HCT116 (cell line): ENCODE measurements at regions not wholly inside any gene's neighbourhood (a gene's known extent, or its start where the extent isn't known, plus 50 kb on each side); places are given as distances from the start of the nearest gene placed in this dataset.

Experiments used
- ATAC-seq: fragments of 200-7000 bp; cut with Tn5 transposase; 2 replicates; pipeline ENCODE4 v1.9.1; 2020; ENCODE audit warnings: mild to moderate bottlenecking, moderate library complexity
- BruUV-seq: library from RNA; stranded (reverse); fragments of 400-500 nt; replicated peaks from 2 replicates; lab custom pipeline; 2021; lab: Mats Ljungman, UMichigan
- CTCF ChIA-PET: fragments of 300-600 bp; sonication (Branson Sonifier 250); formaldehyde crosslinking; loops from one replicate; lab custom pipeline; 2021; ENCODE audit warnings: antibody characterized with exemption; lab: Charles Lee
- POLR2A ChIA-PET: fragments of 300-600, 350-600 bp; sonication (Branson Sonifier 250); formaldehyde crosslinking; loops from one replicate; lab custom pipeline; 2021; ENCODE audit warnings: antibody characterized with exemption; lab: Charles Lee
- RAD21 ChIA-PET, 2 experiments: fragments of 300-600 bp; sonication (Branson Sonifier 250); formaldehyde crosslinking; loops; one replicate each; lab custom pipeline; 2023; ENCODE audit warnings: low total read pairs in 2 of 2; ENCODE audit not compliant: uncharacterized antibody in 2 of 2, unreplicated experiment in 2 of 2, low non-redundant PET in 1 of 2; lab: Charles Lee
- DNase-seq: peaks from one replicate; pipeline ENCODE4 v3.0.0-alpha.2; 2010; ENCODE audit warnings: low read depth, low spot score
- H2AFZ ChIP-seq: fragments of 200-600 bp; shearing (Covaris generic), sonication (generic); 2 replicates; pipeline ENCODE4 v1.6.1; 2017; ENCODE audit warnings: low read depth, mixed run types, mixed read lengths, antibody characterized with exemption, low read length; ENCODE audit not compliant: poor library complexity, severe bottlenecking
- H3K27ac ChIP-seq: 2 replicates; pipeline ENCODE4 v1.5.1; 2012; ENCODE audit warnings: low read depth, low read length
- H3K27me3 ChIP-seq: fragments of 200-600 bp; sonication (generic); 2 replicates; pipeline ENCODE4 v1.6.1; 2016; ENCODE audit warnings: mixed run types, low read length, mixed read lengths; ENCODE audit not compliant: insufficient read depth
- H3K36me3 ChIP-seq, 2 experiments: fragments of 200-500 bp in 1 of 2; fragments of 200-600 bp in 1 of 2; sonication (Bioruptor generic) in 1 of 2; sonication (generic) in 1 of 2; 2 replicates each; pipeline versions ENCODE4 v1.5.1 to v1.6.1; 2014 to 2016; ENCODE audit warnings: low read length in 2 of 2, inconsistent platforms in 1 of 2, mixed read lengths in 1 of 2, mixed run types in 1 of 2; ENCODE audit not compliant: insufficient read depth in 2 of 2, control insufficient read depth in 1 of 2
- H3K4me1 ChIP-seq, 2 experiments: fragments of 200-600 bp in 1 of 2; sonication (generic) in 1 of 2; 2 replicates each; pipeline versions ENCODE4 v1.5.1 to v1.6.1; 2012 to 2017; ENCODE audit warnings: low read length in 2 of 2, inconsistent platforms in 1 of 2, mild to moderate bottlenecking in 1 of 2, mixed read lengths in 1 of 2, mixed run types in 1 of 2, moderate library complexity in 1 of 2; ENCODE audit not compliant: insufficient read depth in 2 of 2, control insufficient read depth in 1 of 2
- H3K4me2 ChIP-seq: fragments of 200-600 bp; sonication (generic); 2 replicates; pipeline ENCODE4 v1.6.1; 2017; ENCODE audit warnings: mixed run types, low read length, mixed read lengths
- H3K4me3 ChIP-seq, 2 experiments: fragments of 200-600 bp in 1 of 2; sonication (generic) in 1 of 2; replicated peaks in 1 of 2; 2 replicates each; pipeline ENCODE4 v1.5.1; 2011 to 2016; ENCODE audit warnings: low read length in 2 of 2, control low read depth in 1 of 2, low read depth in 1 of 2, mild to moderate bottlenecking in 1 of 2, mixed read lengths in 1 of 2, mixed run types in 1 of 2
- H3K79me2 ChIP-seq: fragments of 200-600 bp; sonication (generic); 2 replicates; pipeline ENCODE4 v1.6.1; 2017; ENCODE audit warnings: mild to moderate bottlenecking, mixed run types, low read length, moderate library complexity, mixed read lengths; ENCODE audit not compliant: insufficient read depth
- H3K9ac ChIP-seq: fragments of 200-600 bp; sonication (generic); 2 replicates; pipeline ENCODE4 v1.6.1; 2016; ENCODE audit warnings: low read length, mixed read lengths
- H3K9me2 ChIP-seq: fragments of 200-600 bp; sonication (generic), shearing (Covaris generic); 2 replicates; pipeline ENCODE4 v1.6.1; 2017; ENCODE audit warnings: mixed run types, mild to moderate bottlenecking, moderate library complexity; ENCODE audit not compliant: insufficient read depth
- H3K9me3 ChIP-seq, 2 experiments: fragments of 200-500 bp in 1 of 2; fragments of 200-600 bp in 1 of 2; sonication (Bioruptor generic) in 1 of 2; sonication (generic) in 1 of 2; 2 replicates each; pipeline ENCODE4 v1.6.1; 2014 to 2017; ENCODE audit warnings: low read length in 2 of 2, mixed read lengths in 2 of 2, inconsistent platforms in 1 of 2, low read depth in 1 of 2, mild to moderate bottlenecking in 1 of 2, mixed run types in 1 of 2, moderate library complexity in 1 of 2; ENCODE audit not compliant: control insufficient read depth in 1 of 2, insufficient read depth in 1 of 2
- H4K20me1 ChIP-seq: fragments of 200-600 bp; sonication (generic), shearing (Covaris generic); 2 replicates; pipeline ENCODE4 v1.6.1; 2017; ENCODE audit warnings: mixed run types, mild to moderate bottlenecking, moderate library complexity; ENCODE audit not compliant: insufficient read depth
- EGR1 ChIP-seq: IDR thresholded peaks from 2 replicates; pipeline ENCODE4 v1.6.1; 2012; ENCODE audit warnings: low read depth
- ELF1 ChIP-seq: IDR thresholded peaks from 2 replicates; pipeline ENCODE4 v1.6.1; 2012; ENCODE audit warnings: low read depth, borderline replicate concordance
- SIN3A ChIP-seq: IDR thresholded peaks from 2 replicates; pipeline ENCODE4 v1.6.1; 2012; ENCODE audit warnings: low read depth
- SP1 ChIP-seq: IDR thresholded peaks from 2 replicates; pipeline ENCODE4 v1.6.1; 2012; ENCODE audit warnings: low read depth
- intact Hi-C: fragments of 100-400 bp; cut with micrococcal nuclease; formaldehyde crosslinking; loops from 2 replicates; pipeline ENCODE4 v1.10.0; 2022
- TF ChIP-seq, protein P1 (sequence below): IDR thresholded peaks from 2 replicates; pipeline ENCODE4 v1.6.1; 2012; ENCODE audit warnings: low read depth

DNA sequence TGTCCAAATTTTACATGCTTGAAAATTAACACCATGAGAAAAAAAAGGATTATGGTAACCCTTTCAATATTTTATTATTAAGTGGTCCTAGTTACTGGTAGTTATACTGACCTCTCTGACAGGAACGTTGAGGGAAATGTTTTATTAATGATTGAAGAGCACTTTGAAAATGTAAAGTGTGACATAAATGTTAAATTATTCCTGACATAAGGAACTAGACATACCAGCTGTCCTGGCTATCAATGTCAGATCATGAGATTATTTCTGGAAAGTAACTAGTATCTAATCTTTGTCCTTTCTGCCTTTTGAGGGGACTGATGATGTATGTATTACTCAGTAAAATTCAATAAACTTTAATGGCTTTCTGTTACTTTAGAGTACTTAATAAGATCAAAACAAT lies 1538.5 kb upstream of the CDH6 start:
- H3K9me3 ChIP-seq = peaks cover 0 to 19% of the 10 kb centered on the region in 2 experiments; a peak in 3 of 4 replicates
- no peak overlapping the region for H3K4me3 ChIP-seq
- H3K36me3 ChIP-seq = no peaks in the 10 kb centered on the region
- BruUV-seq = no TSS peak
- RAD21 ChIA-PET = no interaction called here
- POLR2A ChIA-PET = no interaction called here
- no peak overlapping the region for H3K9ac ChIP-seq
- no peak overlapping the region for H3K27ac ChIP-seq
- H3K27me3 ChIP-seq = no peaks in the 10 kb centered on the region
- H3K4me2 ChIP-seq = no peak overlapping the region
- DNase-seq = no peak
- no peak overlapping the region for H2AFZ ChIP-seq
- no peaks in the 10 kb centered on the region for H3K9me2 ChIP-seq
- ATAC-seq = no peak
- intact Hi-C loops = no loop called here
- CTCF ChIA-PET = no interaction called here
- H3K79me2 ChIP-seq = no peaks in the 10 kb centered on the region
- no peaks in the 10 kb centered on the region for H3K4me1 ChIP-seq
- TF ChIP-seq, protein P1, sequence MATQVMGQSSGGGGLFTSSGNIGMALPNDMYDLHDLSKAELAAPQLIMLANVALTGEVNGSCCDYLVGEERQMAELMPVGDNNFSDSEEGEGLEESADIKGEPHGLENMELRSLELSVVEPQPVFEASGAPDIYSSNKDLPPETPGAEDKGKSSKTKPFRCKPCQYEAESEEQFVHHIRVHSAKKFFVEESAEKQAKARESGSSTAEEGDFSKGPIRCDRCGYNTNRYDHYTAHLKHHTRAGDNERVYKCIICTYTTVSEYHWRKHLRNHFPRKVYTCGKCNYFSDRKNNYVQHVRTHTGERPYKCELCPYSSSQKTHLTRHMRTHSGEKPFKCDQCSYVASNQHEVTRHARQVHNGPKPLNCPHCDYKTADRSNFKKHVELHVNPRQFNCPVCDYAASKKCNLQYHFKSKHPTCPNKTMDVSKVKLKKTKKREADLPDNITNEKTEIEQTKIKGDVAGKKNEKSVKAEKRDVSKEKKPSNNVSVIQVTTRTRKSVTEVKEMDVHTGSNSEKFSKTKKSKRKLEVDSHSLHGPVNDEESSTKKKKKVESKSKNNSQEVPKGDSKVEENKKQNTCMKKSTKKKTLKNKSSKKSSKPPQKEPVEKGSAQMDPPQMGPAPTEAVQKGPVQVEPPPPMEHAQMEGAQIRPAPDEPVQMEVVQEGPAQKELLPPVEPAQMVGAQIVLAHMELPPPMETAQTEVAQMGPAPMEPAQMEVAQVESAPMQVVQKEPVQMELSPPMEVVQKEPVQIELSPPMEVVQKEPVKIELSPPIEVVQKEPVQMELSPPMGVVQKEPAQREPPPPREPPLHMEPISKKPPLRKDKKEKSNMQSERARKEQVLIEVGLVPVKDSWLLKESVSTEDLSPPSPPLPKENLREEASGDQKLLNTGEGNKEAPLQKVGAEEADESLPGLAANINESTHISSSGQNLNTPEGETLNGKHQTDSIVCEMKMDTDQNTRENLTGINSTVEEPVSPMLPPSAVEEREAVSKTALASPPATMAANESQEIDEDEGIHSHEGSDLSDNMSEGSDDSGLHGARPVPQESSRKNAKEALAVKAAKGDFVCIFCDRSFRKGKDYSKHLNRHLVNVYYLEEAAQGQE = no peak
- TF ChIP-seq ELF1 = no peak
- H4K20me1 ChIP-seq = no peaks in the 10 kb centered on the region

DNA sequence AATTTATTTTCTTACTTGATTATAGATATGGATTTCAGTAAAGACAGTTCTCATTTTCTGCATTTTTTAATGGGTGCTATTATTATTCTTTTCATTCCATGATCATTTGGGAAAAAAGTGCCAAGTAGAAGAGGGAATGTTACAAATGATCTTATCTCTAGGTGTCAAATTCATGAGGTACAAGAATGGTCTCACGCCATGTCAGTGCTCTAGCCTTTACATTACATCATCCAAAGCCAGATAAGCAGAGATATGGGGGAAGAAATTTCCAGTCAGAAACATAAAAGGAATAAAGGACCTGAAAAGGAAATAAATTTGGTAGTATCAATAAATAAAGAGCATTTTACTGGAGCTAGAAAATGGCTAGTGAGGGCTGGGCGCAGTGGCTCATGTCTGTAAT lies 1544.2 kb upstream of the CDH6 start:
- BruUV-seq = no TSS peak
- Histone ChIP-seq H3K27me3 (no peaks in the 10 kb centered on the region), H3K9ac (no peak overlapping the region), H4K20me1 (no peaks in the 10 kb centered on the region), H3K27ac (no peak overlapping the region), H3K9me2 (no peaks in the 10 kb centered on the region), H3K79me2 (no peaks in the 10 kb centered on the region), H3K4me2 (no peak overlapping the region), H3K9me3 (peaks cover 0 to 11% of the 10 kb centered on the region in 2 experiments; a peak in 2 of 4 replicates), H3K4me1 (no peaks in the 10 kb centered on the region), H2AFZ (no peak overlapping the region), H3K36me3 (no peaks in the 10 kb centered on the region), H3K4me3 (no peak overlapping the region)
- DNase-seq (no peak), ATAC-seq (no peak)
- ChIA-PET CTCF (no interaction called here), POLR2A (no interaction called here), RAD21 (no interaction called here)
- intact Hi-C loops = no loop called here
- TF ChIP-seq SP1 (no peak), EGR1 (no peak), SIN3A (no peak)
- TF ChIP-seq, protein P1 = no peak
